NCI-H1105 treated with DMSO at 0.1 percent for 48 hours (cell line): ENCODE measurements at regions not wholly inside any gene's neighbourhood (a gene's known extent, or its start where the extent isn't known, plus 50 kb on each side); places are given as distances from the start of the nearest gene placed in this dataset.

ENCODE experiments used
- DNase-seq: peaks from one replicate; lab custom pipeline; 2025; lab: John Stamatoyannopoulos, UW

DNA sequence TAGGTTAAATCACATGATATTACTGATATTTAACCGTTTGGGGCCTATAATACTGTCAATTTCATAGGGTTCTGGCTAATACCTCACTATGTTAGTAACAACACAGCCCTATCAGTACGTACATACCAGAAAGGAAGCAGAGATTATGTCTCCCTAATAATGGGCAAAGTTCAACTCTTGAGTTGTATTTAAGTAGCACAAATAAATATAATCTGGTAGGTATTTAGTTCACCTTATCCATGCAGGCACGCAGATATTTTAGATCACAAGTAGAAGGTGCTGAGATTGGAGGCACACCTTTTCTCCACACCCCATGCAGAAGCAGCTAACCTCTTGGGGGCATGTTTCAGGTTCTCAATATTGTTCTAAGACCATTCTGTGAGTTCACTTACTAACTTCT, 118.9 kb downstream of the IRS1 start:
- no peak for DNase-seq

GRCh38 chr2:226679389-226680065, 120.1 kb downstream of the IRS1 start:
- no peak for DNase-seq

- DNase-seq: no peak
These were observed 121.2 kb downstream of the IRS1 start for GRCh38 chr2:226678422-226678821.

DNA sequence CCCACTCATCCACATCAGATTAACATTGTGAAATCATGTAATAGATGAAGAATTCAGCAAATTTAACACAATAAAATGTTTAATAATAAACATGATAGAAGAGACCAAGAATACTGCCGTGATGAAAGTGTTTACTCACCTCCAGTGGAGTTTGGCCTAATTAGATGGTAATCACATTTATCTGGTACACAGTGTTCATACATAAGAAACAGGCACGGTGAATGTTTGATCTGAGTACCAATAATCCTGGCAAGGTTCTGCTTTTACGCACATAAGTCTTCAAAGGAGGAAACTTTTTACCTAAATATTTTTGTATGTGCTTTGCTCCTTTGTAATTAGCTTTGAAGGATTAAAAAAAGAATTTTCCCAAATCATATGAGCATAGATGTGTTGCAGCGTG, 122.5 kb downstream of the IRS1 start:
- no peak for DNase-seq

DNA sequence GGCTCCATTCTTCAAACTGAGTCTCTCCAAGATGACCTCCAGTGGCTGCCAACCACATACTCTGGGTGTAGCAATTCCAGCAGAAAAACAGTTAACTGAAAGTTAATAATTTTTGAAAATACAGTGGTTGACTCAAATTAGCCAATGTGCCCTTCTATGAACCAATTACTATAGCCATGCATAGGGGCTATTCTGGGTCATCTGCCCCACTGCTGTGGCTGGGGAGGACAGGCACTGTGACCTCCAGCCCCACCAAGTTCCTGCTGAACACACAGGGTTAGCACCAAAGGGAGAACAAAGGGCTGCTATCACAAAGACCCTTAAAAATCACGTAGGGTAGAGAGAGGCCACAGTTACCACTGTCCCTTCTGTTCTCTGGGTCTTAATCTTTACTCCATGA, 123.0 kb downstream of the IRS1 start:
- DNase-seq: no peak

DNA sequence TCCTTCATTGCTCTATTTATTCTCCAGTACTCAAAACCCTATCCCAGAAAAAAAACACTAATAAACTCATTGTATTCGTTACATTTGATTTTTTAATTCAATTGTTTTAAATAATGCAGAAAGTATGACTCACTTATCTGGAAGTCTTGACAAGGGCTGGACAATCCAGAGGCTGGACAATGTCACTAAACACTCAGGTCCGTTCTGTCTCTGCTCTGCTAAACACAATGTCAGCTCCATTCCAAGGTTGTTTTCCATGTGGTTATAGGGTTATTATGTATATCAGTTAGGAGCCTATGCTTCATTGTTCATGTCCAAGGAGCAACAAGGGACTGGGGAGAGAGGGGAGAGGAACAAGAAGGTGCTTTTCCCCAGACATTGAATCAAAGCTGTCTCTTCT, 125.5 kb downstream of the IRS1 start:
- no peak for DNase-seq

GRCh38 chr2:226673314-226673723, 126.3 kb downstream of the IRS1 start:
- DNase-seq: no peak

- DNase-seq: no peak
These were observed 128.4 kb downstream of the IRS1 start for GRCh38 chr2:226671141-226671676.

GRCh38 chr2:226669905-226670304, 129.7 kb downstream of the IRS1 start:
- no peak for DNase-seq

- no peak for DNase-seq
These were observed 130.4 kb downstream of the IRS1 start for GRCh38 chr2:226669249-226669648.

DNA sequence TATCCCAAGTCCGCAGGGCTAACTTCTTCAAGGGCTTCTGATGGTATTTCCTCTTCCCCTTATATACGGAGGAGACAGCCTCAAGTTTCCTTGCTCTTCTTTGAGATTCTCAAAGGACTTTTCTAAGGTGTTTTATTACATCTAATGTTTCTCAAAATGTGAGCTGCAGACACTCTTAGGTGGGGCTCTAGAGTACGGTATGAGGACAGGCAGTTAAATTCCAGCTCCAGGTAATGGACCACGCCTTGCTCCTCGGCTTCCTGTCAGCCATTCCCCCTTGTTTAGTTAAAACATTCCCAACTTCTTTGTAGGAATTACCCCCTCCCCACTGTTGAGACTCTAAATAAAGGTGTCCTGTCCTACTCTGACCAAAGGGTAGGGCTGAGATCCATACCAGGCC, 131.9 kb downstream of the IRS1 start:
- DNase-seq: no peak

DNA sequence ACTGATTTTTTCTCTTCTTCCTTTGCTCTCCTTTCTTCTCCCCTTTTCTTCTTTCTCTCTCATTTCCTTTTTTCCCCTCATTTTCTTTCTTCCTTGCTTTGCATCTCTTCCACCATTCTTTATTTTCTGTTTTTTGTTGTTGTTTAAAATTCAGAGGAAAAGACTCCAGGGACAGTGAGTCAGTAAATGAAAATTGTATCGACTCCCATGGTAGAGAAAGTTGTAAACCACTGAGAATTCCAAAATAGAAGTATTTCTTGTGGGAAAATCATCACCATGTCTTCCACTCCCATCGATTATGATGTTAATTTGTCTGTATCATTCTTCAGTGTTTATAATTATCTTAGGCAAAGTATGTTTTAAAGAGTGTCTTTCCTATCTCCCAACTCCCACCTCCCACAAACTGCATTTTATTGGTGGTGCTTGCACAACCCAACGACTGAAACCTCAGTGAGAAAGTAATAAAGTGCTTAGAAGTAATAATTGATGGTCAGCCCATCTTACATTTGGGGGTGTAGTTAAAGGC, 134.3 kb downstream of the IRS1 start:
- no peak for DNase-seq

DNA sequence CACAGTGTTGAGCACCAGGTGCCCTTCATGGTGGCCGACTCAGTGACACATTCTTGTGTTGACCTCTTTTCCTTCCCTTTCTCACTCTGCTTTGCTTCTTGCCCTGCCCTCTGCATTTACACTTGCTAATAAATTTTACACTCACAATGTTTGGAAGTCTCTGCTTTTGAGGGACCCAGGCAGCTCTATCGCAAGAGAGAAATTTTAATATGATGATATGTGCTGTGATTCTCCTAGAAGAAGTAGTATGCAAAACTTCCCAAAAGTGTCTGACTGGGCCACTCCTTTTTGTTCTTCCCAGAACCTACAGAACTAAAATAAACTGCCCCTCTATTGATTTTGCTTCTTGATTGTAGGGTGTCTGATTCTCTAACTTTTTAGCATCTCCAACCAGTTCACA, 135.0 kb downstream of the IRS1 start:
- no peak for DNase-seq

DNA sequence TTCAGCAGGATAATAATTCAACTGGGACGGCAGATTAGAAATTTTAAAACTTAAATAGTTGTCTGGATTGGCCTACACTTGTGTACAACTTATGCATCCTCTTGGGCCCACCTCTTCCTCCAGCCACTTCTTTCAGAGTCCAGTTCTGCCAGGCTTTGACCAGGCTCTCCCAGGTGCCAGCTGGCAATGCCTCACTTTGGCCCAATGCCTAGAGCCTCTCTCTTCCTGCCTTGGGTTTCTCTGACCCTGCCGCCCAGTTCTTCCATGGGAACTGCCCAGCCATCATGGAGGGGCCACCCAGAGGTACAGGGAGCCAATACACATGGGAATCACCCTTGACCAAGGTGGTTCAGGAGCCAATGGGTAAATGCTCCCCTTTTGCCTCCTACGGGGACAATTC, 135.5 kb downstream of the IRS1 start:
- DNase-seq: no peak

- no peak for DNase-seq
These were observed 137.7 kb downstream of the IRS1 start for GRCh38 chr2:226661789-226662545.

DNA sequence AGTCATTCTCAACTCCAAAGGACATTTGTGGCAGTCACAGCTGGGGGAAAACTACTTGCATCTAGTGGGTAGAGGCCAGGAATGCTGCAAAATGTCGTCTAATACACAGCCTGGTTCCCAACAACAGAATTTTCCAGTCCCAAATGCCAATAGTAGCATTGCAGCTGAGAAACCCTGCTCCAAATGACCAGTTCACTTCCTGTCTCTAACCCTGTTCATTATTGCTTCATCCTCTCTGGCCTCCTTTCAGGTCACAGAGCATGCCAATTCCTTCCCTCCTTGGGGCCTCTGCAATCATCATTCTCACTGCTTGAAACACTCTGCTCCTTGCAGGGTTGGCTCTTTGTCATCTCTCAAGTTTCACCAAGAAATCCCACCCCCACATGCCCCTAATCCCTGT, 139.1 kb downstream of the IRS1 start:
- DNase-seq: no peak

DNA sequence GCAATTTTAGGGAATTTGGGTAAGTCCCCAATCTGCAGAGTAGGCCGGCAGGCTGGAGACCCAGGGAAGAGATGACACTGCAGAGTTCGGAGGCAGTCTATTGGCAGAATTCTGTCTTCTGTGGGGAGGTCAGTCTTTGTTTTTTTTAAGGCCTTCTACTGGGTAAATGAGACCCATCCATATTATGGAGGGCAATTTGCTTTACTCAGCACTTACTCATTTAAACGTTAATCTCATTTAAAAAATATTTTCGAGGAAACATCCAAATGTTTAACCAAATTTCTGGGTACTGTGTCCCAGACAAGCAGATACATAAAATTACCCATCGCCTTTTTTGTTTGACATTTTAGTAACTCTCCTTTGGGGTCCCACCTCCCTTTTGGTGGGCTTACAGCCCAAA, 139.5 kb downstream of the IRS1 start:
- DNase-seq: no peak

- DNase-seq: no peak
These were observed 140.2 kb downstream of the IRS1 start for GRCh38 chr2:226659410-226659809.

DNA sequence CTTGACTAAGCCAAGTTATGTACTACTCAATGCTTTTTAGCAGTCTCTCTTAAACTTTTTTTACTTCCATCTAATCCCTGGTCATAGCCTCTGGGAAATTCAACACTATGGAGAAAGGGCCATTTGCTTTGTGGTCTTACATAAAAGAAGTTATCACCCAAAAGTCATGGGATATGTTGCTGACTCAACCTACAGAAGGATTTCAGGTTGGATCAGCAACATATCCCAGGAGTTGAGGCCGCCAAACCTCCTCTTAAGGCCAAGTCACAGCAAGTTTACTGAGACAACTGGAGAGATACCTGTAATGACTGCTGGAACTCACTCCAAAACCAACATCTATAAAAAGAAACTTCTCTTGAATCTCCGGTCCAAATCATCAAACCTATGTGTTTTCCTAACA, 141.1 kb downstream of the IRS1 start:
- no peak for DNase-seq

DNA sequence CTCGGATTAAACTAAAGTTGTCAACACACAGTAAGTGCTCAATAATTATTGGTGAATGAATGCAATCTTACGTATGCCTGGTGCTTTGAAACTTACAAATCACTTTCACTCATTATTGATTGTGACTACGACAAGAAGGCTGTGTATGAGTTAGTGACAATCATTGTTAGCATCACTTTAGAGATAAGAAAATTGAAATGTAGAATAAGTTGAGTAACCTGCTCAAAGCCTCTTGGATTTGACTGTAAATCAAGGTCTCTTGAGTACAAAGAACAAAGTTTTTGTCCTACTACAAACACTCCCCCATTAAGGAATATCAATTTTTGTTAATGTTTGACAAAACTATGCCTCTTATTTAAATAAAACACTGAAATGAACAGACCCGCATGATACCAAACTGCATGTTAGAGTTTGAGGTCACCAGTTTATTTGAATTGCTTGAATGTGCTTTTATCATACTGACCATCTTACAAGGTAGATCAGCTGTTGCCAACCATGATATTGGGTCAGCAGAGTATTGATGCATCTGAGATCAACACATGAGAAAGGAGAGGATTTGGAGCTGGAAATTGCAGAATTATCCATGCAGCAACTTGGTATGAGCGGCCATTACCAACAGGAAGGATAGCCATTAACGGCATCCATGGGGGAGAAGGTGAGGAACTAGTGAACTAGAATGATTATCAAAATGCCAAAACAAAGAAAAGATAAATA, 142.1 kb downstream of the IRS1 start:
- no peak for DNase-seq

- peak; percentile 37 for DNase-seq
These were observed 143.3 kb downstream of the IRS1 start for GRCh38 chr2:226656367-226656766.

GRCh38 chr2:226655871-226656270, 143.7 kb downstream of the IRS1 start:
- no peak for DNase-seq
